Astrocyte of the cerebellum (primary cell): ENCODE measurements at regions not wholly inside any gene's neighbourhood (a gene's known extent, or its start where the extent isn't known, plus 50 kb on each side); places are given as distances from the start of the nearest gene placed in this dataset.

Experiments used
- DNase-seq: peaks from one replicate; pipeline ENCODE4 v3.0.0-alpha.2; 2011; ENCODE audit warnings: low read depth
- H3K4me3 ChIP-seq: 2 replicates; pipeline ENCODE4 v1.5.1; 2011; ENCODE audit warnings: mild to moderate bottlenecking, low read depth, low read length, moderate library complexity
- CTCF ChIP-seq: IDR thresholded peaks from 2 replicates; pipeline ENCODE4 v1.5.1; 2012; ENCODE audit warnings: low read length, low read depth, moderate library complexity, mild to moderate bottlenecking; ENCODE audit errors: missing control alignments
- in situ Hi-C: cut with HindIII; loops from 2 replicates; pipeline ENCODE4 v1.10.0; 2017; ENCODE audit warnings: low sequenced_read_pairs

GRCh38 chr2:164112105-164112504 is 376.3 kb upstream of the FIGN start:
- in situ Hi-C loops, result no loop called here
- no peak for DNase-seq
- H3K4me3 ChIP-seq, result no peak overlapping the region
- TF ChIP-seq CTCF, result no peak

- no peak overlapping the region for H3K4me3 ChIP-seq
- in situ Hi-C loops, result no loop called here
- TF ChIP-seq CTCF, result no peak
- DNase-seq, result no peak
Measured at GRCh38 chr2:164110515-164110914, 374.7 kb upstream of the FIGN start.

GRCh38 chr2:164109006-164109405 is 373.2 kb upstream of the FIGN start:
- in situ Hi-C loops, result no loop called here
- no peak for TF ChIP-seq CTCF
- DNase-seq, result no peak
- no peak overlapping the region for H3K4me3 ChIP-seq

- in situ Hi-C loops, result no loop called here
- DNase-seq, result no peak
- TF ChIP-seq CTCF, result no peak
- H3K4me3 ChIP-seq, result no peak overlapping the region
Measured at GRCh38 chr2:164103271-164103670, 367.5 kb upstream of the FIGN start.

- TF ChIP-seq CTCF, result no peak
- in situ Hi-C loops, result no loop called here
- H3K4me3 ChIP-seq, result no peak overlapping the region
- no peak for DNase-seq
Measured at GRCh38 chr2:164102366-164102765, 366.6 kb upstream of the FIGN start.

GRCh38 chr2:164091673-164092072 is 355.9 kb upstream of the FIGN start:
- in situ Hi-C loops, result no loop called here
- DNase-seq, result no peak
- TF ChIP-seq CTCF, result no peak

GRCh38 chr2:164090533-164090932 is 354.7 kb upstream of the FIGN start:
- no peak overlapping the region for H3K4me3 ChIP-seq
- no peak for DNase-seq
- TF ChIP-seq CTCF, result no peak
- in situ Hi-C loops, result no loop called here

More at GRCh38 chr2:164091673-164092072, 355.9 kb upstream of the FIGN start:
- no peak overlapping the region for H3K4me3 ChIP-seq
